ENCODE measurements at regions not wholly inside any gene's neighbourhood (a gene's known extent, or its start where the extent isn't known, plus 50 kb on each side); places are given as distances from the start of the nearest gene placed in this dataset.

DNA sequence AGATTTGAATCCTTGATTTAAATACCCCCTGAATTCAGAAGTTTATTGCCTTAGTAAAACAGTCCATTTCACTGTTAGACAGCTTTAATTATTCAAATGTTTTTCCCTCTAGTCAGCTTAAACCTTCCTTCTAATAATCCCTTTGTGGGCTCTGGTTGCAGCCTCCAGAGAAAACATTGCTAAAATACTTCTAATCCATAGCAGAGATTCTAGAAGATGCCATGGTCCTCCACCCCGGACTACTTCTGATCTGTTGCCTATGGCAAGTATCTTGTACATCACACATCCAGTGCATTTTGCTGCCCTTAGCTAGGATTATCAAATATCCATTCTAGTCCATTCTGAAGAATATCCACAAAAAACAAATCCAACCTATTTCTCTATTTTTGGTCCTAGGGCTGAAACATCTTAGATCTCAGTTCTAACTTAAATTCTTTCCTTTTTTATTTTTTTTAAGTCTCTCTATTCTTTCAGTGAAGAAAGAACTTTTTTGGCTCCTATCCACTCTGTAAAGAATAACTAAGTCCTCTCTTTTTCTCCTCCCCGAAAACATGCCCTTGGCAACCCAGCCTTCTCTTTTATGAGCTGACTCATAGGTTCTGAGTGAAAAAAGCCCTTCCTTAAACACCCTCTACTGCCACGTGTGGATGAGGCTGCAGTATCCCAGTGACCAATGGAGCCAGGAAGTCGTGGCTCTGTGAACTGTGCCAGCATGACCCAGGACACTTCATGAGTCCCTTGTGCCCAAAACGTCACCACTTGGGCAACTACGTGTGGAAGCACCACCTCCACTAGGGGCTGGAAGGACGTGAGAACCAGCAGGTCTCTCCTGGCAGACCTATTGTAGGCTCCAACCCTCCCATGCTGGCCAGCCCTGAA is 349.8 kb downstream of the TNS1 start:
- no peak for DNase-seq

- no peak for DNase-seq
Observed at GRCh38 chr2:217650716-217651360, 352.0 kb downstream of the TNS1 start.

DNA sequence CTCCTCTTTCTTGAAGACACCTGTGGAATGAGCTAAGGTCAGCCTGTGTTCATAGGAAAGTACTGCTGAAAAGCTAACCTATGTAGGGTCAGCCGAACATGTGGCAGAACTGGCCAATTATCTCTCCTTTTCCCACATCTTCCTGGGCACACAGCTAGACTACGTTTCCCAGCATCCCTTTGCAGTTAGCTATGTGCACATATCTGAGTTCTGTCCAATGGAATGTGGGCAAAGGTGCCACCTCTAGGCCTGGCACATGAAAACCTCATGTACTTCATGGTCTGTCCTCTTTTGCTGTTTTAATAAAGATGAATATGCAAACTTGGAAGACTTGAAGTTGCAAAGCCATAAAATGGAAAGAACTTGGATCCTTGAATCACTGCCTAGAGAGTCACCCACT is 352.6 kb downstream of the TNS1 start:
- DNase-seq = no peak

GRCh38 chr2:217647925-217648324 is 354.9 kb downstream of the TNS1 start:
- DNase-seq = no peak

DNA sequence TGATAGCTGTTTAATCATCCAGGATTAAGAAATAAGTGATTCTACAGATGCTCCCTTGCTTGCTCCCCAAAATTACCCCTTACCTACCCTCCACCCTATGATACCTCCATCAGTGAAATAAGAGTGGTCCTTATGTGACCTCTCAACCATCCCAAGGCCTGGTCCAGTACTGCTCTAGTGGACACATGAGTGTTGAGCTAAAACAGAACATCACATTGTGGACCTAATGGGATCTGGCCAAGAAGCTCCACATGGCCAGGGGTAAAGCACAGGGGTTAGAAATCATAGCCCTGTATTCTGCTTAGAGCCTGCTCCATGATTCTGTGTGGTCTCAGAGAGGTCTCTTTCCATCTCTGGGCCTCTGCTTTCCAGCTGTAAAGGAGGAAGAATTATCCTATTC is 355.6 kb downstream of the TNS1 start:
- no peak for DNase-seq

GRCh38 chr2:217645896-217646295 is 356.9 kb downstream of the TNS1 start:
- DNase-seq = no peak

- no peak for DNase-seq
Observed at GRCh38 chr2:217643789-217644301, 358.9 kb downstream of the TNS1 start.

DNA sequence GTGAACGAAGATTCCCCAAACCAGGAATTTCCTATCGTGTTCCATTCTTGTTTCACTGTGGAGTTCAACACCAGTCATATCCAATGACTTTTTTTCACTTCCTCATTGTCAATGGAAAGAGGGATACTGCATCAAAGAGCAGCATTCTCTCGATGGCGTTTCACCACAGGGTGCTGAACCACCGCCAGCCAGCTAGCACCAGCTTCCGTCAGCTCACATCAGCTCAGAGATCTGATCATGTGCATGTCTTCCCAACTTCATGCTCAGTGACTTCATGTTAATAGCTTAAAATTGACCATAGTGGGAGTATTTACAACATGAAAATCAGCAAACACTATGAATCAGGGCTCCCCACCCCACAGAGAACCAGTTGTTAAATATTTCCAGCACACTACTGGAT is 359.9 kb downstream of the TNS1 start:
- DNase-seq = no peak

DNA sequence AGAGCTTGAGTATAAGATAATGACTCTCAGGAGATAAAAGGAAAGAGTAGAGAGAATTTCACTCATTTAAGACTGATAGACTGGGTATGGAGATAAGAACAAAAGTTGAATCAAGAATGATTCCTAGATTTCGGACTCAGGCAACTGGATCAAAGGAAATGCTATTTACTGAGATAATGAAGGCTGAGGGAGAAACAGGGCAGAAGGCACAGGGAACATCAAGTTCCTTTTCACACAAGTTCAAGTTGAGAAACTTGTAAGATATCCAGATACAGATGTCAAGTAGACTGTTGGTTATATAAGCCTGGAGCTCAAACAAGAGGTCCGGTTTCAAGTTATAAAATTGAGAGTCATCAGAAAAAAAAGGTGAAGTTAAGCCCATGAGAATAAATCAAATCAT is 360.8 kb downstream of the TNS1 start:
- no peak for DNase-seq

GRCh38 chr2:217639481-217639880 is 363.3 kb downstream of the TNS1 start:
- DNase-seq = no peak

- DNase-seq = no peak
Observed at GRCh38 chr2:217638533-217638932, 364.3 kb downstream of the TNS1 start.

DNA sequence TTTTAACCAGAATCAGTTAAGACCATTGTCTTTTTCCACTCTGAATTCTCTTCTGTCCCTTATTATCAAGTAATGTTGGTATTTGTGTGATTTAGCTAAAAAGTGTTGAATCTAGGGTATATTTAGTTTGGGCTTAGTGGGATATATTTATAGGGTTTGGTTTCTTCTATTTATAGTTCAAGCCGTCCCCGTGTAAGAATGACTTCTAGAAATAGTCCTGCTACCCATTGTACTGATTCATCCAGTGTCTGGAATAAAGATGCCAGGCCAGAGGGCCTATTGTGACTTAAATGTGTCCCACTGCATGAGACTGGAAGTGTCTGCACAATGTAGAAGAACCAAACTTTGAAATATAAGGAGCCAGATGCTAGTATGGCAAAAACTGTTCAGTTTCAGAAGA is 364.8 kb downstream of the TNS1 start:
- DNase-seq = no peak

DNA sequence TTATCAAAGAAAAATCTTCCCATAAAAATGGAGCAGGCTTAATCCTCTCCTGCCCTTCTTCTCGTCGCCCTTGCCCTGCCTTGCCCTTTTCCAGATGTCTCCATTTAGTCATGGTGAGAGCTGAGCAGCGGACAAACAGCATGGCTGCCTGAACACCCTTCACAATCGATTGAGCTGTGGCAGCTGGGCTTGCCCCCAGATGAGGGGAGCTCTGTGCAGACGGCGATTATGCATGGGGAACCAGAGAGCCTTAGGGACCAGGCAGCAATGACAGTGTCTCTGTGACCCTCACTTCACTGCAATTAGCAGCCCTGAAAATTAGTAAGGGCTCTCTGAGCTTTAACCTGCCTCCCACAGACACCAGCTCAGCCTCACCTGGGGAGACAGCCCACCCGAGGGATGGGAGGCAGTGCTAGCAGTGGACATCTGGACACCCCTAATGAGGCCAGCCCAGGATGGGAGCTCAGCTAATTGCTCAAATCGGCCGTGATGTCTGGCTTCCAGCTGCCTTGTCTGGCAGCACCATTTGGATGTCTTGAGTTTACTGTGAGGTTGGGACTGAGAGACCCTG is 365.7 kb downstream of the TNS1 start:
- no peak for DNase-seq

GRCh38 chr2:217636578-217636977 is 366.2 kb downstream of the TNS1 start:
- no peak for DNase-seq

DNA sequence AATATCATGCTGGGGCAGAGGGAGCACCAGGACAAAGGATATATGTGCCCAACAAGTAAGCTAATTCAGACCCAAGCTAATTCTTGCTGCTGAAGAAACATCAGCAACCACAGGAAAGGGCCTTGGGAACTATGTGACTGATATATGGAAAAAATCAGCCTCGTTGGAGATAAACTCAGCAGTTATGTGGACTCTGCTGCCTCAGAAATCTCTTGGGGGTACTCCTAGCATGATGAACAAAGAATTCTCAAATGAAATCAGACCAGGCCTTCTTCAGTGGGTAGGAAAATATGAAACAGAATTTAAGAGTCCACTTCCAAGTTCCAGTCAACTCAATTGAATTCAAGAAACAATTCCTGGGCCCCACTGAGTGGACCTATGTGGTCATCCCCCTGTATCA is 367.9 kb downstream of the TNS1 start:
- no peak for DNase-seq

- no peak for DNase-seq
Observed at GRCh38 chr2:217632043-217632442, 370.8 kb downstream of the TNS1 start.

DNA sequence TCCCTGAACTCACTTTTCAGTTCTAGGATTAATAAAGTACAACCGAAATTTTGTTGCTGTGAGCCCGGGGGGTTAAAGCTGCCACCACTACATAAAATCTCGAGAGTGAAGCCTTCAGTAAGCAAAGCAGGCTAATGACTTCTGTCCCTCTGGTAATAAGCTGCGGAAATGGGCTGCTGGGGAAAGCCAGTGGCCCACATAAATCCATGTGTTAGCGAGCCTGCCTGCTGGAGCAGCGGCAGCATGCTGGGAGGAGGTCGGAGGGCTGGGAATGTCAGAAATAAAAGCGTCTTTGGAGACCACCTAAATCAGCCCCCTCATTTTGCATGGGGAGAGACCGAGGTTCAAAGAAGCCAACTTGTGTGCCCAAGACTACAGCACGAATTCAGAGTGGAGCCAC is 371.7 kb downstream of the TNS1 start:
- no peak for DNase-seq

- no peak for DNase-seq
Observed at GRCh38 chr2:217629347-217629746, 373.4 kb downstream of the TNS1 start.

DNA sequence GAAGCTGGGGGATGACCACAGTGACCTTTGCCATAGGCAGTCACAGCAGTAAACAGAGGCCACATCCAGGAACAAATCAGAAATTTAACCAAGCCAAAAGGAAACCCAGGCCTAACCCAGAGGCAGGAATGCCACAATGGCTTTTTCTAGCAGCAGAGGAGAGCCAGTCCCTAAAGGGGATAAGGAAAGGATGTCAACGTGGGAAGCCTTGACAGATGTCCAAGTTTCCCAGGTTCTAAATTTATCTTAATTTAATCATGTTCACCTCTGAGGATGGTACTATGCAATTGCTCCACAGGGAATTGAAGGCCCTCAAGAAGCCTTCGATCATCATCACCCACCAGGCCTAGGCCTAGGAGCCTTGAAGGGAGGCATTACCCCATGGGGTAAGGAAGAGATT is 374.7 kb downstream of the TNS1 start:
- DNase-seq = no peak

- no peak for DNase-seq
Observed at GRCh38 chr2:217626926-217627325, 375.9 kb downstream of the TNS1 start.

GRCh38 chr2:217625557-217626169 is 377.1 kb downstream of the TNS1 start:
- no peak for DNase-seq

DNA sequence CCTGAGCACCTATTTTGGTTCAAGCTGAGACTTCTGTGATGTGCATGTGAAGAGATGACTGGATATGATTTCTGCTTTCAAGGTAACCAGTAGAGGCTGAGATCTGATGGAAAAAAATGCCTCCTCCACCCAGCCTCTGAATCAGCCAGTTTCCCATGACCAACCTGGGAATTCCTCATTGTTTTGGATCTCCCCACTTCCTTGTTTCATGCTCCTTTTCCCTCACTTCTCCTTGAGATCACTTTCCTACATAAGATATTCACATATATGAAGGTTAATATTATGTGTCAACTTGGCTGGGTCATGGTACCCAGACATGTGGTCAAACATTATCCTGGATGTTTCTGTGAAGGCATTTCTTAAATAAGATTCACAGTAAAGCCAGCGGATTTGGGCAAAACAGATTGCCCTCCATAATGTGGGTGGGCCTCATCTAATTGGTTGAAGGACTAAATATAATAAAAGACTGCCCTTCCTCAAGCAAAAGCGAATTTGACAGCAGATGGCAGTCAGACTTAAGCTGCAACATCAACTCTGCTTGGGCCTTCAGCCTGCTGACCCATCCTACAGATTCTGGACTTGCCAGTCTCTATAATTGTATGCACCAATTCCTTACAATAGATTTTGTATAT is 379.4 kb downstream of the TNS1 start:
- DNase-seq = no peak
